Uterus (tissue), 2 donors: ENCODE measurements at regions not wholly inside any gene's neighbourhood (a gene's known extent, or its start where the extent isn't known, plus 50 kb on each side); places are given as distances from the start of the nearest gene placed in this dataset.

Experiments
- CTCF ChIP-seq, 4 experiments: fragments of 200-600 bp in 2 of 4; fragments of 450-650 bp in 2 of 4; sonication (generic) in 2 of 4; IDR thresholded peaks; one replicate each; pipeline ENCODE4 v1.5.1; 2016 to 2019; ENCODE audit warnings: antibody characterized with exemption in 4 of 4, mild to moderate bottlenecking in 2 of 4, moderate library complexity in 1 of 4
- POLR2A ChIP-seq, 2 donors: fragments of 450-650 bp; IDR thresholded peaks; one replicate each; pipeline ENCODE4 v1.6.1; 2016; ENCODE audit warnings: antibody characterized with exemption in 2 of 2, mild to moderate bottlenecking in 1 of 2, moderate library complexity in 1 of 2

DNA sequence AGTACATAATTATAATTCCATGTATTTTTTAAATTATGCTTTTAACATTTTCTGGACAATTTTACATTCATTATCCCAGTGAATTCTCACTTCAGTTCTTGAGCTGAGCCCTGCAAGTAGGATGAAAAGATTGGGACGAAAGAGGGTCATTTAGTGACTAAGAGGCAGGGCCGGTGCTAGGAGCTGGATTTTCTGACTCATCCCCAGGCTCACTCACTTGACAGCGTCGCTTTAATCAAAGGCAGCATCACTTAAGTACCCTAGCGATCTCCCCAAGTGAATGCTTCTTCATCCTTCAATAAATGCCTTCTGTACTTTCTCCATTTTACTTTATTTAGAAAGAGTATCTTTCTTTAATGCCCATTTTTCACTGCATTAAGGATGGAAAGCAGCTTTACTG is 263.6 kb downstream of the HS3ST1 start:
- TF ChIP-seq CTCF (IDR thresholded peaks at IDR 0.05) (no peak), POLR2A (IDR thresholded peaks at IDR 0.05) (no peak)
